ENCODE measurements at regions not wholly inside any gene's neighbourhood (a gene's known extent, or its start where the extent isn't known, plus 50 kb on each side); places are given as distances from the start of the nearest gene placed in this dataset.

- Histone ChIP-seq H3K4me1 (ENCODE audit: control insufficient read depth in 3 of 3, insufficient read depth in 3 of 3, low read length in 3 of 3) (peaks cover 0 to 6% (median 0%) of the 10 kb centered on the region in 3 donors), H3K9me3 (ENCODE audit: control insufficient read depth in 3 of 3, low read length in 3 of 3) (no peaks in the 10 kb centered on the region), H3K27me3 (ENCODE audit: control insufficient read depth in 3 of 3, insufficient read depth in 3 of 3, low read length in 3 of 3) (no peaks in the 10 kb centered on the region), H3K27ac (ENCODE audit: low read depth, low read length) (no peak overlapping the region), H3K4me3 (ENCODE audit: low read length in 3 of 3) (no peak overlapping the region), H3K36me3 (ENCODE audit: control insufficient read depth in 3 of 3, insufficient read depth in 3 of 3, low read length in 3 of 3) (no peaks in the 10 kb centered on the region), H3K9ac (ENCODE audit: low read depth in 1 of 3, low read length in 3 of 3) (no peak overlapping the region)
Measured at GRCh38 chr5:124796495-124796894, 50.1 kb upstream of the ZNF608 start.

GRCh38 chr5:124797665-124798087 lies 51.2 kb upstream of the ZNF608 start:
- H3K9ac ChIP-seq (ENCODE audit: low read depth in 1 of 3, low read length in 3 of 3): no peak overlapping the region
- H3K9me3 ChIP-seq (ENCODE audit: control insufficient read depth in 3 of 3, low read length in 3 of 3): no peaks in the 10 kb centered on the region
- no peaks in the 10 kb centered on the region for H3K27me3 ChIP-seq (ENCODE audit: control insufficient read depth in 3 of 3, insufficient read depth in 3 of 3, low read length in 3 of 3)
- H3K4me3 ChIP-seq (ENCODE audit: low read length in 3 of 3): no peak overlapping the region
- no peak overlapping the region for H3K27ac ChIP-seq (ENCODE audit: low read depth, low read length)
- H3K4me1 ChIP-seq (ENCODE audit: control insufficient read depth in 3 of 3, insufficient read depth in 3 of 3, low read length in 3 of 3): peaks cover 0 to 6% (median 0%) of the 10 kb centered on the region in 3 donors
- no peaks in the 10 kb centered on the region for H3K36me3 ChIP-seq (ENCODE audit: control insufficient read depth in 3 of 3, insufficient read depth in 3 of 3, low read length in 3 of 3)

- no peaks in the 10 kb centered on the region for H3K36me3 ChIP-seq (ENCODE audit: control insufficient read depth in 3 of 3, insufficient read depth in 3 of 3, low read length in 3 of 3)
- H3K27me3 ChIP-seq (ENCODE audit: control insufficient read depth in 3 of 3, insufficient read depth in 3 of 3, low read length in 3 of 3): no peaks in the 10 kb centered on the region
- H3K4me3 ChIP-seq (ENCODE audit: low read length in 3 of 3): no peak overlapping the region
- H3K9me3 ChIP-seq (ENCODE audit: control insufficient read depth in 3 of 3, low read length in 3 of 3): no peaks in the 10 kb centered on the region
- peaks cover 0 to 6% (median 0%) of the 10 kb centered on the region in 3 donors for H3K4me1 ChIP-seq (ENCODE audit: control insufficient read depth in 3 of 3, insufficient read depth in 3 of 3, low read length in 3 of 3)
- H3K27ac ChIP-seq (ENCODE audit: low read depth, low read length): no peak overlapping the region
- no peak overlapping the region for H3K9ac ChIP-seq (ENCODE audit: low read depth in 1 of 3, low read length in 3 of 3)
Measured at GRCh38 chr5:124798890-124799289, 52.5 kb upstream of the ZNF608 start.

DNA sequence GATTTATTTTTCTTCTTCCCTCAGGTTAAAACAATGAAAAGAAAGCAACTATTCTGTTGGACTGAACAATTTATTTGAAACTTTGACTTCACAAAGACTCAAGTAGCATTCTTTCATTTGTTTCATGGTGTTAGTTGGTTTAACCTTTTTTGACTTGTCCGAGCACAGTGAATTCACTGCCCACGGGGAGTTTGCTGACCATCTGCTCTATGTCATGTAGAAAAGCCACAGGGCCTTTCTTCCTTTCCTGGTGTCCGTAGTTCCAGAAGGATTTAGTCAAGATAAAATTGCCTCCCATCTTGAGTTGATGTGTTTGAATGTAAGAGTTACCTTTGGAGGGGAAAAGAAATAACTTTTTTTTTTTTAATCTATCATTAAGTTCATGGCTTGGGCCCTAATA lies 55.1 kb upstream of the ZNF608 start:
- no peaks in the 10 kb centered on the region for H3K36me3 ChIP-seq (ENCODE audit: control insufficient read depth in 3 of 3, insufficient read depth in 3 of 3, low read length in 3 of 3)
- no peaks in the 10 kb centered on the region for H3K27me3 ChIP-seq (ENCODE audit: control insufficient read depth in 3 of 3, insufficient read depth in 3 of 3, low read length in 3 of 3)
- H3K4me3 ChIP-seq (ENCODE audit: low read length in 3 of 3): no peak overlapping the region
- H3K4me1 ChIP-seq (ENCODE audit: control insufficient read depth in 3 of 3, insufficient read depth in 3 of 3, low read length in 3 of 3): peaks cover 0 to 6% (median 0%) of the 10 kb centered on the region in 3 donors
- no peaks in the 10 kb centered on the region for H3K9me3 ChIP-seq (ENCODE audit: control insufficient read depth in 3 of 3, low read length in 3 of 3)
- H3K27ac ChIP-seq (ENCODE audit: low read depth, low read length): no peak overlapping the region
- no peak overlapping the region for H3K9ac ChIP-seq (ENCODE audit: low read depth in 1 of 3, low read length in 3 of 3)

- Histone ChIP-seq H3K4me3 (ENCODE audit: low read length in 3 of 3) (no peak overlapping the region), H3K27ac (ENCODE audit: low read depth, low read length) (no peak overlapping the region), H3K27me3 (ENCODE audit: control insufficient read depth in 3 of 3, insufficient read depth in 3 of 3, low read length in 3 of 3) (no peaks in the 10 kb centered on the region), H3K9ac (ENCODE audit: low read depth in 1 of 3, low read length in 3 of 3) (no peak overlapping the region), H3K9me3 (ENCODE audit: control insufficient read depth in 3 of 3, low read length in 3 of 3) (no peaks in the 10 kb centered on the region), H3K4me1 (ENCODE audit: control insufficient read depth in 3 of 3, insufficient read depth in 3 of 3, low read length in 3 of 3) (no peaks in the 10 kb centered on the region), H3K36me3 (ENCODE audit: control insufficient read depth in 3 of 3, insufficient read depth in 3 of 3, low read length in 3 of 3) (no peaks in the 10 kb centered on the region)
Measured at GRCh38 chr5:124803617-124804323, 57.3 kb upstream of the ZNF608 start.

DNA sequence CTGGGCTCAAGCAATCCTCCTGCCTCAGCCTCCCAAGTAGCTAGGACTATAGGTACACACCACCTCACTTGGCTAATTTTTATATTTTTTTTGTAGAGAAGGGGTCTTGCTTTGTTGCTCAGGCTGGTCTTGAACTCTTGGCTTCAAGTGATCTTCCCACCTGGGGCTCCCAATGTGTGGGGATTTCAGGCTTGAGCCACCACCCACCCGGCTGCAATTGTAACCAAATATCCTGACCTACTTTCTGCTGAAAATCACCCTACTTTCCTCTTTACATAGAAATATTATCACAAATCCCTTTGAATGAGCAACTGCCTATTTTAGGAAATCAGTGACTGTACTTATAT lies 59.6 kb upstream of the ZNF608 start:
- H3K27ac ChIP-seq (ENCODE audit: low read depth, low read length): no peak overlapping the region

GRCh38 chr5:124806373-124807077 lies 60.1 kb upstream of the ZNF608 start:
- Histone ChIP-seq H3K4me1 (ENCODE audit: control insufficient read depth in 3 of 3, insufficient read depth in 3 of 3, low read length in 3 of 3) (no peaks in the 10 kb centered on the region), H3K36me3 (ENCODE audit: control insufficient read depth in 3 of 3, insufficient read depth in 3 of 3, low read length in 3 of 3) (no peaks in the 10 kb centered on the region), H3K27ac (ENCODE audit: low read depth, low read length) (no peak overlapping the region), H3K9ac (ENCODE audit: low read depth in 1 of 3, low read length in 3 of 3) (no peak overlapping the region), H3K4me3 (ENCODE audit: low read length in 3 of 3) (no peak overlapping the region), H3K27me3 (ENCODE audit: control insufficient read depth in 3 of 3, insufficient read depth in 3 of 3, low read length in 3 of 3) (no peaks in the 10 kb centered on the region), H3K9me3 (ENCODE audit: control insufficient read depth in 3 of 3, low read length in 3 of 3) (no peaks in the 10 kb centered on the region)

More for the DNA sequence above, 59.6 kb upstream of the ZNF608 start:
- H3K36me3 ChIP-seq (ENCODE audit: control insufficient read depth in 3 of 3, insufficient read depth in 3 of 3, low read length in 3 of 3): no peaks in the 10 kb centered on the region
- H3K4me1 ChIP-seq (ENCODE audit: control insufficient read depth in 3 of 3, insufficient read depth in 3 of 3, low read length in 3 of 3): no peaks in the 10 kb centered on the region
- no peak overlapping the region for H3K4me3 ChIP-seq (ENCODE audit: low read length in 3 of 3)
- H3K9ac ChIP-seq (ENCODE audit: low read depth in 1 of 3, low read length in 3 of 3): no peak overlapping the region
- no peaks in the 10 kb centered on the region for H3K9me3 ChIP-seq (ENCODE audit: control insufficient read depth in 3 of 3, low read length in 3 of 3)
- H3K27me3 ChIP-seq (ENCODE audit: control insufficient read depth in 3 of 3, insufficient read depth in 3 of 3, low read length in 3 of 3): no peaks in the 10 kb centered on the region

DNA sequence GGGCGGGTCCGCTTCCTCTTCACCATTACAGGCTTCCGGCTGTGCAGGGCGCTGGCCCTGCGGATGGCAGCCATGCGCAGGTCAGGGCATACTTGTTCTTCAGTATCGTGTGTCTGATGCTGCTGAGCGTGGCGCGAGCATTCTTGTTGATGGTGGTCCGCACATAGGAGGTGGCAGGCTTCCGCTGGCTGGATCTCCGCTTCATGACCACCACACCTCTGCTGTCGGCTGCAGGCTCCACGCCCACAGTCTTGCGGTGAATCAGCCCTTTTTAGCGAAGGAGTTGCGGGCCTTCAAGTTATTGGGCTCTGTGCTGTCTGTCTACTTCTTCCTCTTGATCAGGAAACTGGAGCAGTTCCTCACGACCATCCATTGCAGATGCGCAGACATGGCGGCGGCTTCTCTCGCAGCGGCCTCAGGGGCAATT lies 62.4 kb upstream of the ZNF608 start:
- H3K36me3 ChIP-seq (ENCODE audit: control insufficient read depth in 3 of 3, insufficient read depth in 3 of 3, low read length in 3 of 3): no peaks in the 10 kb centered on the region
- H3K4me3 ChIP-seq (ENCODE audit: low read length in 3 of 3): no peak overlapping the region
- H3K27me3 ChIP-seq (ENCODE audit: control insufficient read depth in 3 of 3, insufficient read depth in 3 of 3, low read length in 3 of 3): no peaks in the 10 kb centered on the region
- H3K9ac ChIP-seq (ENCODE audit: low read depth in 1 of 3, low read length in 3 of 3): no peak overlapping the region
- no peak overlapping the region for H3K27ac ChIP-seq (ENCODE audit: low read depth, low read length)
- H3K4me1 ChIP-seq (ENCODE audit: control insufficient read depth in 3 of 3, insufficient read depth in 3 of 3, low read length in 3 of 3): no peaks in the 10 kb centered on the region
- no peaks in the 10 kb centered on the region for H3K9me3 ChIP-seq (ENCODE audit: control insufficient read depth in 3 of 3, low read length in 3 of 3)

DNA sequence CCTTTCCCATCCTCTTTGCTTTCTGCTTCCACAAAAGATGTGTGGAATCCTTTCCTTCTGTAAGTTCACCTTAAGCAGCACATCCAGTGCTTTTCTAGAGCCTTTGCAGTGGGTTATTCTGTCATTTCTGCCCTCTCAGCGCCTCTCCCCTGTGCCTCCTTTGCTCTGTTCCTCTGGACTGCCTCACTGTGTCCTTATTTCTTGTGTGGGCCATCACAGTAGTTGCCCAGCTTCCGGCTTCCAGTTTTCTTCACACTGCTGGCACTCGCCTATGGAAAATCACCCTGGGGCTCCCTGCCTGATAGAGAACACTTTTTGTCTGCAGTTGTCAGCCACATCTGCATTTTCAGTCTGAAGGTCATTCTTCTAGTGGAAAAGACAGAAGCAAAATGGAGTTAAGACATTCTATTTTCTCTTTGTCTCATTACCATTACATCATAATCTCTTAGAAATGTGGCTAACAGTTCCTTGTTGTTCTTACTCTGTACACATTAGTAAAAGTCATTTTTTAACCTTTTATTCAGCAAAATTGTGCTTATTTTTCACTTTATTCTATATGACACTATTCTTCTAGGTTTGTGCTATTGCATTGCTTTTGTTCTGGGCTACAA lies 64.1 kb upstream of the ZNF608 start:
- Histone ChIP-seq H3K9me3 (ENCODE audit: control insufficient read depth in 3 of 3, low read length in 3 of 3) (no peaks in the 10 kb centered on the region), H3K4me3 (ENCODE audit: low read length in 3 of 3) (no peak overlapping the region), H3K4me1 (ENCODE audit: control insufficient read depth in 3 of 3, insufficient read depth in 3 of 3, low read length in 3 of 3) (no peaks in the 10 kb centered on the region), H3K36me3 (ENCODE audit: control insufficient read depth in 3 of 3, insufficient read depth in 3 of 3, low read length in 3 of 3) (no peaks in the 10 kb centered on the region), H3K27me3 (ENCODE audit: control insufficient read depth in 3 of 3, insufficient read depth in 3 of 3, low read length in 3 of 3) (no peaks in the 10 kb centered on the region), H3K27ac (ENCODE audit: low read depth, low read length) (no peak overlapping the region), H3K9ac (ENCODE audit: low read depth in 1 of 3, low read length in 3 of 3) (no peak overlapping the region)

DNA sequence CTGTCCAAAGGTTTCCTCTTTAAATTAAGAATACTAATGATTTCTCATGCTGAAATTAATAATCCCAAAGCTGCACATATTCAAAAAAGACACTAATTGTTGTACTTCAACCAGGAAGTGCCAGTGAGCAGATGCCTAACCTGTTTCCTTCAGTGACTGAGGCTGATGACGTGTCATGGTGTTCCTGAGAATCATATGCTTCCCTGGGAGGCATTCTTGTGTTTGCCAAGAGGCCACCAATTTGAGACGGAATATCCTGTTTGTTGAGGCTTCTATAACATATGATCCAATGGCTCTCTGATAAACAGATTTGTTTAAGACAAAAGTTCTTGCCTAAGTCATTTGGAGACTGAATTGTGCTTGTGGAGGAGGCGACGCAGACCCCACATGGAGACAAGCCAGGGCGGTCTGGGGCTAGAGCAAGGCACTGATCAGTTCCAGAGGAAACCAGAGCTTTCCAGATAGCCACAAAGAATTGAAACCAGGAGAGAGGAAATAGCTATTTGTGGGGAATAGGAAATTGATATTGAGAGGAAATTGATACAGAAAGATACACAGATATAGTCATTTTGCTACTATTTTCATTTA lies 66.4 kb upstream of the ZNF608 start:
- no peaks in the 10 kb centered on the region for H3K9me3 ChIP-seq (ENCODE audit: control insufficient read depth in 3 of 3, low read length in 3 of 3)
- H3K4me1 ChIP-seq (ENCODE audit: control insufficient read depth in 3 of 3, insufficient read depth in 3 of 3, low read length in 3 of 3): no peaks in the 10 kb centered on the region
- no peaks in the 10 kb centered on the region for H3K27me3 ChIP-seq (ENCODE audit: control insufficient read depth in 3 of 3, insufficient read depth in 3 of 3, low read length in 3 of 3)
- no peak overlapping the region for H3K4me3 ChIP-seq (ENCODE audit: low read length in 3 of 3)
- H3K9ac ChIP-seq (ENCODE audit: low read depth in 1 of 3, low read length in 3 of 3): no peak overlapping the region
- no peaks in the 10 kb centered on the region for H3K36me3 ChIP-seq (ENCODE audit: control insufficient read depth in 3 of 3, insufficient read depth in 3 of 3, low read length in 3 of 3)
- no peak overlapping the region for H3K27ac ChIP-seq (ENCODE audit: low read depth, low read length)
